ENCODE measurements at regions not wholly inside any gene's neighbourhood (a gene's known extent, or its start where the extent isn't known, plus 50 kb on each side); places are given as distances from the start of the nearest gene placed in this dataset.
"Not testable (repeated sequence)": the region's sequence is repeated elsewhere in the genome, so short reads cannot be mapped to it uniquely, and the experiment has no call there.

- peak; percentile 20 to 67 (median 50) for DNase-seq
Observed at GRCh38 chr17:63082273-63082861, 116.3 kb downstream of the TANC2 start.

GRCh38 chr17:63082952-63083351 is 116.9 kb downstream of the TANC2 start:
- DNase-seq, result peak in 3 of 4 experiments; percentile 13 to 30 (median 24)

- DNase-seq, result no peak
Observed at GRCh38 chr17:63086483-63087185, 120.6 kb downstream of the TANC2 start.

GRCh38 chr17:63090358-63091114 is 124.5 kb downstream of the TANC2 start:
- DNase-seq, result not testable (repeated sequence)

GRCh38 chr17:63091909-63092308 is 125.9 kb downstream of the TANC2 start:
- DNase-seq, result not testable (repeated sequence)

- no peak for DNase-seq
Observed at GRCh38 chr17:63094631-63095030, 128.6 kb downstream of the TANC2 start.

- DNase-seq, result peak in 3 of 4 experiments; percentile 7 to 27 (median 8)
Observed at GRCh38 chr17:63095459-63095858, 129.4 kb downstream of the TANC2 start.

GRCh38 chr17:63095879-63096278 is 129.8 kb downstream of the TANC2 start:
- DNase-seq, result no peak

- no peak for DNase-seq
Observed at GRCh38 chr17:63096426-63096825, 130.4 kb downstream of the TANC2 start.

GRCh38 chr17:63099425-63099824 is 133.4 kb downstream of the TANC2 start:
- no peak for DNase-seq

- DNase-seq, result no peak
Observed at GRCh38 chr17:63102034-63102433, 136.0 kb downstream of the TANC2 start.

GRCh38 chr17:63106050-63106449 is 140.0 kb downstream of the TANC2 start:
- no peak for DNase-seq

GRCh38 chr17:63109661-63110060 is 143.6 kb downstream of the TANC2 start:
- no peak for DNase-seq

GRCh38 chr17:63113167-63113566 is 147.1 kb downstream of the TANC2 start:
- DNase-seq, result peak in 3 of 4 experiments; percentile 18 to 45 (median 33)

- DNase-seq, result no peak
Observed at GRCh38 chr17:63116228-63116627, 150.2 kb downstream of the TANC2 start.

- DNase-seq, result no peak
Observed at GRCh38 chr17:63116967-63117830, 151.2 kb downstream of the TANC2 start.

GRCh38 chr17:63120406-63120805 is 154.4 kb downstream of the TANC2 start:
- DNase-seq, result peak in 1 of 4 experiments; percentile 4

- DNase-seq, result no peak
Observed at GRCh38 chr17:63124536-63124935, 158.5 kb downstream of the TANC2 start.

- no peak for DNase-seq
Observed at GRCh38 chr17:63124958-63125357, 158.9 kb downstream of the TANC2 start.

- no peak for DNase-seq
Observed at GRCh38 chr17:63125987-63126386, 160.0 kb downstream of the TANC2 start.

- no peak for DNase-seq
Observed at GRCh38 chr17:63126607-63127006, 160.6 kb downstream of the TANC2 start.

- DNase-seq, result no peak
Observed at GRCh38 chr17:63132459-63132911, 166.4 kb downstream of the TANC2 start.

All from suppressor macrophage (primary cell).